Tibial artery (tissue), 4 donors: ENCODE measurements at regions not wholly inside any gene's neighbourhood (a gene's known extent, or its start where the extent isn't known, plus 50 kb on each side); places are given as distances from the start of the nearest gene placed in this dataset.

Experiments used
- DNase-seq, 2 donors: peaks; one replicate each; pipeline ENCODE4 v3.0.0-alpha.2; 2019
- H3K27ac ChIP-seq, 2 donors: fragments of 200-600 bp; sonication (generic) in 1 of 2; 1 replicate in 1 of 2; 2 replicates in 1 of 2; pipeline ENCODE4 v1.5.1; 2018 to 2019; ENCODE audit warnings: mild to moderate bottlenecking in 1 of 2
- H3K27me3 ChIP-seq, 2 donors: fragments of 200-600 bp; sonication (generic) in 1 of 2; one replicate each; pipeline versions ENCODE4 v1.5.1 to v1.6.0; 2016 to 2019
- H3K36me3 ChIP-seq, 3 donors: fragments of 200-600 bp; sonication (generic) in 2 of 3; one replicate each; pipeline ENCODE4 v1.5.1; 2016 to 2019; ENCODE audit warnings: mild to moderate bottlenecking in 2 of 3
- H3K4me1 ChIP-seq, 4 donors: fragments of 200-600 bp; sonication (generic) in 2 of 4; 1 replicate in 3 of 4; 2 replicates in 1 of 4; pipeline ENCODE4 v1.5.1; 2016 to 2019
- H3K4me3 ChIP-seq, 2 donors: fragments of 200-600 bp; sonication (generic) in 1 of 2; 1 replicate in 1 of 2; 2 replicates in 1 of 2; pipeline ENCODE4 v1.5.1; 2018 to 2019; ENCODE audit warnings: mild to moderate bottlenecking in 2 of 2
- H3K9me3 ChIP-seq, 3 donors: fragments of 200-600 bp; sonication (generic) in 1 of 3; one replicate each; pipeline ENCODE4 v1.5.1; 2016 to 2019
- CTCF ChIP-seq, 2 experiments: fragments of 200-600 bp in 1 of 2; fragments of 450-650 bp in 1 of 2; IDR thresholded peaks; one replicate each; pipeline ENCODE4 v1.5.1; 2017 to 2019; ENCODE audit warnings: antibody characterized with exemption in 2 of 2, mild to moderate bottlenecking in 1 of 2, moderate library complexity in 1 of 2
- intact Hi-C: fragments of 100-400 bp; cut with DNase I; formaldehyde crosslinking; loops from one replicate; pipeline ENCODE4 v1.15.0; 2023; ENCODE audit warnings: low total_unique reads

- intact Hi-C loops, result no loop called here
- H3K36me3 ChIP-seq, result no peaks in the 10 kb centered on the region
- no peak for DNase-seq
- TF ChIP-seq CTCF (IDR thresholded peaks at IDR 0.05), result no peak
- H3K27me3 ChIP-seq, result peaks cover 0 to 34% of the 10 kb centered on the region in 2 donors
- no peaks in the 10 kb centered on the region for H3K9me3 ChIP-seq
- no peaks in the 10 kb centered on the region for H3K4me1 ChIP-seq
- no peak overlapping the region for H3K4me3 ChIP-seq
- no peak overlapping the region for H3K27ac ChIP-seq
Observed at GRCh38 chr1:5393146-5393545, 599.1 kb downstream of the NPHP4 start.

GRCh38 chr1:5391725-5392124, 600.5 kb downstream of the NPHP4 start:
- Histone ChIP-seq H3K9me3 (no peaks in the 10 kb centered on the region), H3K27ac (no peak overlapping the region), H3K27me3 (peaks cover 0 to 40% of the 10 kb centered on the region in 2 donors), H3K4me3 (no peak overlapping the region), H3K4me1 (no peaks in the 10 kb centered on the region), H3K36me3 (no peaks in the 10 kb centered on the region)
- TF ChIP-seq CTCF (IDR thresholded peaks at IDR 0.05), result no peak
- DNase-seq, result no peak
- intact Hi-C loops, result no loop called here

GRCh38 chr1:5390504-5390903, 601.7 kb downstream of the NPHP4 start:
- Histone ChIP-seq H3K36me3 (no peaks in the 10 kb centered on the region), H3K9me3 (no peaks in the 10 kb centered on the region), H3K27ac (no peak overlapping the region), H3K27me3 (peaks cover 0 to 43% of the 10 kb centered on the region in 2 donors), H3K4me1 (no peaks in the 10 kb centered on the region), H3K4me3 (no peak overlapping the region)
- intact Hi-C loops, result no loop called here
- no peak for TF ChIP-seq CTCF (IDR thresholded peaks at IDR 0.05)
- DNase-seq, result no peak

GRCh38 chr1:5389101-5389885, 602.9 kb downstream of the NPHP4 start:
- no peak for TF ChIP-seq CTCF (IDR thresholded peaks at IDR 0.05)
- intact Hi-C loops, result no loop called here
- H3K27ac ChIP-seq, result no peak overlapping the region

GRCh38 chr1:5388622-5389021, 603.6 kb downstream of the NPHP4 start:
- H3K4me1 ChIP-seq, result no peaks in the 10 kb centered on the region
- no peak for TF ChIP-seq CTCF (IDR thresholded peaks at IDR 0.05)
- no peak overlapping the region for H3K4me3 ChIP-seq
- no peak overlapping the region for H3K27ac ChIP-seq
- no peak for DNase-seq
- peaks cover 0 to 53% of the 10 kb centered on the region in 2 donors for H3K27me3 ChIP-seq
- intact Hi-C loops, result no loop called here
- H3K36me3 ChIP-seq, result no peaks in the 10 kb centered on the region
- no peaks in the 10 kb centered on the region for H3K9me3 ChIP-seq

More at GRCh38 chr1:5389101-5389885, 602.9 kb downstream of the NPHP4 start:
- Histone ChIP-seq H3K36me3 (no peaks in the 10 kb centered on the region), H3K9me3 (no peaks in the 10 kb centered on the region), H3K4me1 (no peaks in the 10 kb centered on the region), H3K4me3 (no peak overlapping the region), H3K27me3 (peaks cover 0 to 53% of the 10 kb centered on the region in 2 donors)
- no peak for DNase-seq
